Large intestine (tissue), 3 donors: ENCODE measurements at regions not wholly inside any gene's neighbourhood (a gene's known extent, or its start where the extent isn't known, plus 50 kb on each side); places are given as distances from the start of the nearest gene placed in this dataset.

Experiments used
- DNase-seq, 2 donors: peaks; one replicate each; pipeline versions ENCODE4 v3.0.0 to v3.0.0-alpha.2; 2013
- H3K27ac ChIP-seq: one replicate; pipeline ENCODE4 v1.5.1; 2013; ENCODE audit warnings: low read length
- H3K27me3 ChIP-seq: 2 replicates; pipeline ENCODE4 v1.6.1; 2013; ENCODE audit warnings: low read length; ENCODE audit not compliant: control insufficient read depth, insufficient read depth
- H3K36me3 ChIP-seq: 2 replicates; pipeline ENCODE4 v1.6.1; 2013; ENCODE audit warnings: low read length; ENCODE audit not compliant: control insufficient read depth, insufficient read depth
- H3K4me1 ChIP-seq: one replicate; pipeline ENCODE4 v1.6.1; 2013; ENCODE audit warnings: low read length; ENCODE audit not compliant: control insufficient read depth, insufficient read depth
- H3K4me3 ChIP-seq: one replicate; pipeline ENCODE4 v1.5.1; 2013; ENCODE audit warnings: low read length
- H3K9me3 ChIP-seq: one replicate; pipeline ENCODE4 v1.6.1; 2013; ENCODE audit warnings: mild to moderate bottlenecking, low read depth, low read length, moderate library complexity; ENCODE audit not compliant: control insufficient read depth
- WGBS: methylation state at CpG from one replicate; pipeline ENCODE4 v1.1.5; 2013; ENCODE audit warnings: low lambda C conversion rate; ENCODE audit not compliant: insufficient coverage; 5-methylcytosine and 5-hydroxymethylcytosine counted together

DNA sequence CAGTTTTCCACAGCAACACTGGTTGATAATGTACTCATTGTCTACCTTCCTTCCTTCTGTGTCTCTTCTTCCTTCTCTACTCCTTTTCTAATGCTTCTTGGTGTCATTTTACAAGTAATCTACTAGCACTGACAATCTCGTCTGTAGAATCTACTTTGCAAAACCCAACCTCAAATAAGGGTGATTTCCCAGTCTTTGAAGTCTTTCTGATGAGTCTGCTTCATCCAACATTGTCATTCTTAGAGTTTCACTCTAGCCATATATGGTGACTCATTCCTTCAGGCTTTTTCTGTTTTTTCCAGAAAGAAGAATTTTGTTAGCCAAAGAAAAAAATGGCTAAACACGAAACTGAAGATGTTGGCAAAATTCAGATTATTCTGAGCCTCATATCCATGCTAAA lies 288.7 kb downstream of the MBD2 start:
- no peak for DNase-seq
- 75% methylated on average over 2 of the region's 2 CpGs for WGBS
- Histone ChIP-seq H3K27me3 (no peaks in the 10 kb centered on the region), H3K4me3 (no peak overlapping the region), H3K27ac (no peak overlapping the region), H3K9me3 (no peaks in the 10 kb centered on the region), H3K36me3 (no peaks in the 10 kb centered on the region), H3K4me1 (no peaks in the 10 kb centered on the region)

DNA sequence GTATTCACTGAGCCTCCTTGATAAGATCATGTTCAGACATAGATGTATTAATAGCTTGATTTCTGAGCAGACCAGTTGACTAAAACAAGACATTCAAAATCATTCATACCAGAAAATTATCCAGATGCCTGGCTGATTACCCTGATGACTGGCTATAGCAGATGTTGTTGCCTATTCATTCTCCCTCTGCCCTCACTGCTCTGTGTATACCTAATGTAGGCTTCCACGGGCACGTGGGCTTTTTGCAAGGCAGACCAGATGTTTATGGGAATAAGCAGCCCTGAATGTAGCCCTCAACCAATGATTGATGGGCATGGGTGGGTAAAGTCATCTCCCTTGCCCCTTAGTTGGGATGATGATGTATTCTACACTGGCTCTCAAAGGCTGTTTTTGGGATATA lies 289.1 kb downstream of the MBD2 start:
- DNase-seq: no peak
- no peaks in the 10 kb centered on the region for H3K4me1 ChIP-seq
- H3K27ac ChIP-seq: no peak overlapping the region
- no peaks in the 10 kb centered on the region for H3K36me3 ChIP-seq
- no CpG with 5 or more reads among the region's 2 CpGs for WGBS
- H3K4me3 ChIP-seq: no peak overlapping the region
- no peaks in the 10 kb centered on the region for H3K9me3 ChIP-seq
- H3K27me3 ChIP-seq: no peaks in the 10 kb centered on the region

GRCh38 chr18:53920312-53921075 lies 304.0 kb downstream of the MBD2 start:
- Histone ChIP-seq H3K27ac (no peak overlapping the region), H3K4me1 (no peaks in the 10 kb centered on the region), H3K9me3 (peaks cover 7% of the 10 kb centered on the region), H3K4me3 (no peak overlapping the region), H3K36me3 (no peaks in the 10 kb centered on the region), H3K27me3 (no peaks in the 10 kb centered on the region)
- no peak for DNase-seq
- no CpG with 5 or more reads among the region's 25 CpGs for WGBS

GRCh38 chr18:53918091-53918490 lies 306.4 kb downstream of the MBD2 start:
- Histone ChIP-seq H3K4me3 (no peak overlapping the region), H3K27me3 (no peaks in the 10 kb centered on the region), H3K9me3 (peaks cover 7% of the 10 kb centered on the region), H3K36me3 (no peaks in the 10 kb centered on the region), H3K27ac (no peak overlapping the region), H3K4me1 (no peaks in the 10 kb centered on the region)
- WGBS: 100% methylated on average over 1 of the region's 2 CpGs
- DNase-seq: no peak

DNA sequence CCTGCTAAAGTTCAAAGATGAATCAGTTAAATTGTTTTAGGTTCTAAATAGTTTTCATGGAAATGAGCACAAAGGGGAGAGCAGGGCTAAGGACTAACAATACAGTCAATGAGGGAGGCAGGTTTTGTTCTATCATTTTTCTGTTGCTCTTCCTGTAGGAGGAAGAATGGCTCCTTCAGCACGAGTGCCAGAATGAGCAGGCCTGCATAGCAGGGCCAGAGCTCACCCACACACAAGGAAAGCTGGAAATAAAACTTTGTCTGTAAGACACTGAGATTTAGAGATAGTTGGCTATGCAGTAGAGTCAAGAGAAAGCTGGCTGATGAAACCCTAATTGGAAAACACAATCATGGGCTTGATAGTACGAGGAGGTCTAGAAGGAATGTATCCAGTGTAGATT lies 313.3 kb downstream of the MBD2 start:
- no peak overlapping the region for H3K4me3 ChIP-seq
- H3K27me3 ChIP-seq: no peaks in the 10 kb centered on the region
- H3K36me3 ChIP-seq: no peaks in the 10 kb centered on the region
- no peaks in the 10 kb centered on the region for H3K9me3 ChIP-seq
- no peak overlapping the region for H3K27ac ChIP-seq
- DNase-seq: no peak
- no peaks in the 10 kb centered on the region for H3K4me1 ChIP-seq
- no CpG with 5 or more reads among the region's 2 CpGs for WGBS

DNA sequence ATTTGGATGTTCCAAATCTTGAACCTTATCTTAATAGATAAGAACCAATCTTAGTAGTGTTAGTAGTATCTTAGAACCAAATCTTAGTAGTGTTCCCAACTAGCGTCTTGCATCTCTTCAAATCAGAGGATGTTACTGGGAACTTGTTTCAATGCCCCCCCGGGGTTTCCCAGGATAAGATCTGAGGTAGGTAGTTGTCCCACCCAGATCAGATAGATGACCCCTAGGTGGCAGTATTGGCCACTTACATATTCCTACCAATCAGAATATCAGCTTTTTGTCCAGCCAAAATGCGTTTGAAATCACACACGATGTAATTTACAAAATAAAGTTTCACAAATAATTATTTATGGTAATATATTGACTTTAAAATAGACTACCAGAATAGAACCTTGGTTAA lies 314.8 kb downstream of the MBD2 start:
- no peaks in the 10 kb centered on the region for H3K27me3 ChIP-seq
- no peak overlapping the region for H3K27ac ChIP-seq
- H3K36me3 ChIP-seq: no peaks in the 10 kb centered on the region
- WGBS: no CpG with 5 or more reads among the region's 4 CpGs
- no peak for DNase-seq
- H3K4me1 ChIP-seq: no peaks in the 10 kb centered on the region
- no peaks in the 10 kb centered on the region for H3K9me3 ChIP-seq
- H3K4me3 ChIP-seq: no peak overlapping the region

DNA sequence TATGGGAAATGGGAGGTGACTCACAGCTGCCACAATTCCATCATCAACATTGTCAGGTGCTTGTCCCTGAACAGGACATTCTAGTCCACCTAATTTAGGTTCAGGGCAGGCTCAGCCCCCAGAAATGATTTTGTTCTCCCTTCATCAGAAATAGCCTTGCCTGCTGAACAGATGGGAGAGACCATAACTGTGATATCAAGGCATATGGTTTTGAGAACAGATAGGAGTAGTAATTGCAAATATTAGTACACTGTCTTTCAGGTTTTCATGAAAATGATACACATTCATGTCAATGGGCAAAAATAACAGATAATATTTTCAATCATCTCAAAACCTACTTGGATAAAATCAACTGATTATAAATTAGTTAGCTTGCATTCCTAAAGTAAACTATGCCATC lies 316.5 kb downstream of the MBD2 start:
- no peaks in the 10 kb centered on the region for H3K9me3 ChIP-seq
- H3K4me3 ChIP-seq: no peak overlapping the region
- no peaks in the 10 kb centered on the region for H3K27me3 ChIP-seq
- no peak for DNase-seq
- no peaks in the 10 kb centered on the region for H3K36me3 ChIP-seq
- no peak overlapping the region for H3K27ac ChIP-seq
- H3K4me1 ChIP-seq: no peaks in the 10 kb centered on the region

- H3K4me1 ChIP-seq: no peaks in the 10 kb centered on the region
- no peak overlapping the region for H3K4me3 ChIP-seq
- WGBS: no CpG with 5 or more reads among the region's 2 CpGs
These were observed 317.8 kb downstream of the MBD2 start for GRCh38 chr18:53906681-53907080.

DNA sequence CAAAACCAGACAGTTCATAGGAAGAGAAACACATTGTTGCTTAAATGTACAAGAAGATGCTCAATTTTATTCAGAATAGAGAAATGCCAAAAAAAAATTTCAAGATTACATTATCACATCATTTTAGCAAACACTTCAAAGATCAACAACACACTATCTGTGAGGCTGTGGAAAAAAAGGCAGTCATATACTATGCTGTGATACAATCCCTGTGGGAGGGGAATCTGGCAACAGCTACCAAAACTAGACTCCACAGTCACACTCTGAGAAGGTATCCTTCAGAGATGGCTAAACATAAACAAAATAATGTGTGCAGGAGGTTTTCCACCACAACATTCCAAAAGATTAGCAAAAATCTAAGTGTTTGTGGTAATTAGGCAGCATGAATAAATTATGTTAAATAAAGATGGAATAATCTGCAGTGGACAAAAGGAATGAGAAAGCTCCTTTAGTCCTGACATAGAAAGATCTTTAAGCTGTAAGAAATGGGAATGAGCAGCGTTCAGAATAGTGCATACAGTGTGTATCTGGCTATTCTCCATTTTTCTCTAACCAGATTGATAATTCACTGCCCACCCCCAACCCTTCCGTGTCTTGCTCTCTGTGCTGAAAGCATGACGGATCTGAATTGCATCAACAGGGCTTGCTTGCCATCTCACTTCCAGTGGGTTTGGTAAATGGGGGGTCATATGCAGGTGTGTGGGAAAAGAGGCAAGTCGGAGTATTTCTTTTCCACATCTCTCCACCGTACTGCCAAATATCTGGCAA lies 329.6 kb downstream of the MBD2 start:
- no peaks in the 10 kb centered on the region for H3K36me3 ChIP-seq
- no peak for DNase-seq
- no peak overlapping the region for H3K27ac ChIP-seq
- no peaks in the 10 kb centered on the region for H3K4me1 ChIP-seq
- no peaks in the 10 kb centered on the region for H3K9me3 ChIP-seq
- no CpG with 5 or more reads among the region's 5 CpGs for WGBS
- H3K27me3 ChIP-seq: no peaks in the 10 kb centered on the region
- H3K4me3 ChIP-seq: no peak overlapping the region

More at GRCh38 chr18:53906681-53907080, 317.8 kb downstream of the MBD2 start:
- Histone ChIP-seq H3K9me3 (no peaks in the 10 kb centered on the region), H3K27ac (no peak overlapping the region), H3K27me3 (no peaks in the 10 kb centered on the region), H3K36me3 (no peaks in the 10 kb centered on the region)
- no peak for DNase-seq

DNA sequence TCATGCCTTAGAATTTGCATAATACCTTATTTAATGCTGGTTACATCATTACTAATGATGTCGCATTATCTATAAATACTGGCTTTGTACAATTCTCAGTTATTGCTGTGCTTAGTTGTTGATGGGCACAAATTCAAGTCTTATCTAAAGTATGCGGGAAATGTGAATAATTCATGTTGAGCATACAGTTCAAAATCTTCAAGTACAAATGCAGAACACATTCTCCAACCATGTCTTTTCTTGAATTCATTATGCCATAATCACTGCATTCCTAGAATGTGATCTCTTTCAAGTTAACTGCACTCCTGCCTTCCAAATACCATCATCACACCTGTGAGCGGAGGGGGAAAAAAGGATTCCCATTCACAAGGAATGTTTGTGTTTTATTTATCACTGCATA lies 337.0 kb downstream of the MBD2 start:
- H3K27ac ChIP-seq: no peak overlapping the region
- no CpG with 5 or more reads among the region's 3 CpGs for WGBS
- no peaks in the 10 kb centered on the region for H3K4me1 ChIP-seq

GRCh38 chr18:53886058-53886457 lies 338.4 kb downstream of the MBD2 start:
- WGBS: no CpG with 5 or more reads among the region's 1 CpG
- Histone ChIP-seq H3K9me3 (no peaks in the 10 kb centered on the region), H3K27ac (no peak overlapping the region), H3K36me3 (no peaks in the 10 kb centered on the region), H3K4me1 (no peaks in the 10 kb centered on the region), H3K27me3 (no peaks in the 10 kb centered on the region), H3K4me3 (no peak overlapping the region)
- no peak for DNase-seq

More for the DNA sequence above, 337.0 kb downstream of the MBD2 start:
- H3K27me3 ChIP-seq: no peaks in the 10 kb centered on the region
- no peak overlapping the region for H3K4me3 ChIP-seq
- H3K9me3 ChIP-seq: no peaks in the 10 kb centered on the region
- no peak for DNase-seq
- H3K36me3 ChIP-seq: no peaks in the 10 kb centered on the region
